Breast epithelium (tissue), 4 donors: ENCODE measurements at regions not wholly inside any gene's neighbourhood (a gene's known extent, or its start where the extent isn't known, plus 50 kb on each side); places are given as distances from the start of the nearest gene placed in this dataset.

ENCODE experiments used
- DNase-seq, 2 donors: peaks; one replicate each; pipeline ENCODE4 v3.0.0-alpha.2; 2019; ENCODE audit warnings: low spot score in 2 of 2
- H3K27ac ChIP-seq, 2 donors: fragments of 200-600 bp; sonication (generic) in 1 of 2; one replicate each; pipeline ENCODE4 v1.5.1; 2016 to 2019; ENCODE audit warnings: mild to moderate bottlenecking in 1 of 2
- H3K27me3 ChIP-seq, 2 donors: fragments of 200-600 bp; sonication (generic) in 1 of 2; one replicate each; pipeline versions ENCODE4 v1.5.1 to v1.6.0; 2017 to 2019; ENCODE audit warnings: control low read depth in 1 of 2, mild to moderate bottlenecking in 1 of 2
- H3K36me3 ChIP-seq: fragments of 200-600 bp; one replicate; pipeline ENCODE4 v1.5.1; 2019
- H3K4me1 ChIP-seq, 2 donors: fragments of 200-600 bp; sonication (generic); one replicate each; pipeline ENCODE4 v1.5.1; 2016 to 2019; ENCODE audit warnings: control low read depth in 1 of 2
- H3K4me3 ChIP-seq, 3 donors: fragments of 200-600 bp; sonication (generic); 1 replicate in 2 of 3; 2 replicates in 1 of 3; pipeline ENCODE4 v1.5.1; 2016 to 2019; ENCODE audit warnings: mild to moderate bottlenecking in 3 of 3, moderate library complexity in 2 of 3
- H3K9me3 ChIP-seq, 2 donors: fragments of 200-600 bp; sonication (generic) in 1 of 2; one replicate each; pipeline ENCODE4 v1.5.1; 2016 to 2019; ENCODE audit warnings: control low read depth in 1 of 2
- POLR2A ChIP-seq: fragments of 450-650 bp; IDR thresholded peaks from one replicate; pipeline ENCODE4 v1.6.1; 2016; ENCODE audit warnings: antibody characterized with exemption, mild to moderate bottlenecking, moderate library complexity
- POLR2AphosphoS5 ChIP-seq, 3 donors: sonication (generic); formaldehyde crosslinking; IDR thresholded peaks; one replicate each; pipeline ENCODE4 v1.6.1; 2017; ENCODE audit warnings: antibody characterized with exemption in 3 of 3
- intact Hi-C: fragments of 100-400 bp; cut with DNase I; formaldehyde crosslinking; loops from one replicate; pipeline ENCODE4 v1.15.1; 2023; ENCODE audit warnings: low total_unique reads
- TF ChIP-seq, protein P1 (sequence below), 3 donors: fragments of 450-650 bp; IDR thresholded peaks; one replicate each; pipeline ENCODE4 v1.5.1; 2016 to 2017; ENCODE audit warnings: antibody characterized with exemption in 3 of 3, mild to moderate bottlenecking in 3 of 3, moderate library complexity in 3 of 3

DNA sequence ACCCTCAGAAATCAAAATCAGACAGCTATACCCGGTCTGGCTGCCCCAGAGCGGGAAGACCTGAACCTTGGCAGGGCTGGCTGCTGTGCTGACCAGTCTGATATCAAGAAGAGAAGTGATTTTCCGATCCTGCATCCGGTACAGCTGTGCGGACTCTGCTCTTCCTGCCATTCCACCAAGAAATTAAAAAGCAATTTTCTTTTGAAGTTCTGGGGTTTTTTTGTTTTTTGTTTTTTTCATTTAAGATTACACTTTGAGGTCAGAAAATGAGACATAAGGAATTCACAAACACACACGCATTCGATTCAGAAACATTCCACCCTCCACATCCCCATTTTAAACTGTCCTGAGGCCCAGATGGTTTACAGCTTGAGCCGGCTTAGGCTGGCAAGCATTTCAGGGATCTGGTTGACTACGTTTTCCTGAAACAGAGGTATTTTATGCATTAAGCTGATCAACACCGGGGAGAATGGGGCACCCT lies 156.5 kb downstream of the COL6A3 start:
- no peaks in the 10 kb centered on the region for H3K9me3 ChIP-seq
- intact Hi-C loops: no loop called here
- peak overlapping the region; percentile 65 to 94 for H3K27ac ChIP-seq
- no peaks in the 10 kb centered on the region for H3K36me3 ChIP-seq
- peaks cover 0 to 3% of the 10 kb centered on the region in 2 donors for H3K4me1 ChIP-seq
- no peak for TF ChIP-seq POLR2A
- no peak for TF ChIP-seq POLR2AphosphoS5 (IDR thresholded peaks at IDR 0.05)
- TF ChIP-seq, protein P1, sequence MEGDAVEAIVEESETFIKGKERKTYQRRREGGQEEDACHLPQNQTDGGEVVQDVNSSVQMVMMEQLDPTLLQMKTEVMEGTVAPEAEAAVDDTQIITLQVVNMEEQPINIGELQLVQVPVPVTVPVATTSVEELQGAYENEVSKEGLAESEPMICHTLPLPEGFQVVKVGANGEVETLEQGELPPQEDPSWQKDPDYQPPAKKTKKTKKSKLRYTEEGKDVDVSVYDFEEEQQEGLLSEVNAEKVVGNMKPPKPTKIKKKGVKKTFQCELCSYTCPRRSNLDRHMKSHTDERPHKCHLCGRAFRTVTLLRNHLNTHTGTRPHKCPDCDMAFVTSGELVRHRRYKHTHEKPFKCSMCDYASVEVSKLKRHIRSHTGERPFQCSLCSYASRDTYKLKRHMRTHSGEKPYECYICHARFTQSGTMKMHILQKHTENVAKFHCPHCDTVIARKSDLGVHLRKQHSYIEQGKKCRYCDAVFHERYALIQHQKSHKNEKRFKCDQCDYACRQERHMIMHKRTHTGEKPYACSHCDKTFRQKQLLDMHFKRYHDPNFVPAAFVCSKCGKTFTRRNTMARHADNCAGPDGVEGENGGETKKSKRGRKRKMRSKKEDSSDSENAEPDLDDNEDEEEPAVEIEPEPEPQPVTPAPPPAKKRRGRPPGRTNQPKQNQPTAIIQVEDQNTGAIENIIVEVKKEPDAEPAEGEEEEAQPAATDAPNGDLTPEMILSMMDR (IDR thresholded peaks at IDR 0.05): no peak
- no peaks in the 10 kb centered on the region for H3K27me3 ChIP-seq
- H3K4me3 ChIP-seq: no peak overlapping the region
- no peak for DNase-seq

DNA sequence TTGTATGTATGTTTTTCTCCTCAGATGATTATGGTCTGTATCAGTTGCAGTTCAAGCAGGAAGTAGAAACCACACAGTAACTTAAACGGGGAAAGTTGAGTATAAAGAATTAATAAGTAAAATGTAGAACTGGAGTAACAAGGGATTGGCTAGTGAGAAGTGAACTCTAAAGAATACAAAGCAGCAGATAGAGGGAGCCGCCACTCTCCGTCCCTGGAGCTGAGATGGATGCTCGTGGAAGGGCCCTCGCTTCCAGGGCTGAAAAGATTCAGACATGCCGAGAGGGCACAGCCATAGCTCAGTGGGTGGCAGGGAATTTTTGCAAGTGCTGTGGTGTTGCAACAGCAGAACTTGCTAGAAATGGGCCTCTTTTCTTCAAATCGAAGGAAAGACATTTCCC lies 155.8 kb downstream of the COL6A3 start:
- DNase-seq: no peak
- Histone ChIP-seq H3K9me3 (no peaks in the 10 kb centered on the region), H3K27me3 (no peaks in the 10 kb centered on the region), H3K4me1 (peaks cover 0 to 3% of the 10 kb centered on the region in 2 donors), H3K27ac (no peak overlapping the region), H3K4me3 (no peak overlapping the region), H3K36me3 (no peaks in the 10 kb centered on the region)
- intact Hi-C loops: no loop called here
- TF ChIP-seq, protein P1 (IDR thresholded peaks at IDR 0.05): no peak
- TF ChIP-seq POLR2A (no peak), POLR2AphosphoS5 (IDR thresholded peaks at IDR 0.05) (no peak)

DNA sequence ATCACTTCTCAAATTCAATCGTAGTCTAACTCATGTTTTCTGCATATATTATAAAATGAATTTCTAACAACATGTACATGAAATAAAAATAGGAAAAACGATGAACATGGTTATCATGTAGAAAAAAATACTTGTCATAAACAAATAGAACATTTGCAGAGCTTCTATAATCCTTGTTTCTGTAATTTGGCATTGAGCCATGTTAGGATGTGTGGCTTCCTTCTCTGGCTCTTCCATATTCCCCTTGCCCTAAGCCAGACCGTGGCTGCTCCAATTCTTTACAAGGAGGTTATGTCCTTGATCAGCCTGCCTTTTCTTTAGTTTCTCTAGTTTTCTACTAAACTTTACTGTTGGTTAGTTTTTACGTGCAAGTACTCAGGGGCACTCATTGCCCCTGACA lies 155.3 kb downstream of the COL6A3 start:
- H3K27ac ChIP-seq: no peak overlapping the region
- TF ChIP-seq POLR2A (no peak), POLR2AphosphoS5 (IDR thresholded peaks at IDR 0.05) (no peak)
- TF ChIP-seq, protein P1 (IDR thresholded peaks at IDR 0.05): no peak
- no peak for DNase-seq
- no peak overlapping the region for H3K4me3 ChIP-seq
- no peaks in the 10 kb centered on the region for H3K9me3 ChIP-seq
- H3K27me3 ChIP-seq: no peaks in the 10 kb centered on the region
- H3K4me1 ChIP-seq: peaks cover 0 to 3% of the 10 kb centered on the region in 2 donors
- intact Hi-C loops: no loop called here
- no peaks in the 10 kb centered on the region for H3K36me3 ChIP-seq

DNA sequence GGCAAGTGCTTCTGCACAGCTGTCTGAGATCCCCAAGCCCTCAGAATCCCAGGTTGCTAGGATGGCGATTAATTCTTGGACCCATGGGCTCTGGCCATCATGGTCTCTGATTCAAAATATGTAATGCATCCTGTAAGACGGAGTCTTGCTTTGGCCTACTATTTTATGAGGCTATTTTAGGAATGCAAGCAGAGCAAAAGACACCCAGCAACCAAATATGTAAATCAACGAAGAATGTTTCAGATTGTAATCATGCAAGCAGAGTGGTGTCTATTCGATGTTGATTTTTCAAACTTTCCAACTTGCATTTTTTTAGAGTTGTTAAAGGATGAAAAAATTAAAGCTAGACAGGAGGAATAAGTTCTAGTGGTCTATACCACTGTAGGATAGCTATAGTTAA lies 154.8 kb downstream of the COL6A3 start:
- Histone ChIP-seq H3K4me1 (peaks cover 0 to 3% of the 10 kb centered on the region in 2 donors), H3K36me3 (no peaks in the 10 kb centered on the region), H3K4me3 (no peak overlapping the region), H3K27me3 (no peaks in the 10 kb centered on the region), H3K27ac (no peak overlapping the region), H3K9me3 (no peaks in the 10 kb centered on the region)
- DNase-seq: no peak
- intact Hi-C loops: no loop called here
- TF ChIP-seq POLR2A: no peak

DNA sequence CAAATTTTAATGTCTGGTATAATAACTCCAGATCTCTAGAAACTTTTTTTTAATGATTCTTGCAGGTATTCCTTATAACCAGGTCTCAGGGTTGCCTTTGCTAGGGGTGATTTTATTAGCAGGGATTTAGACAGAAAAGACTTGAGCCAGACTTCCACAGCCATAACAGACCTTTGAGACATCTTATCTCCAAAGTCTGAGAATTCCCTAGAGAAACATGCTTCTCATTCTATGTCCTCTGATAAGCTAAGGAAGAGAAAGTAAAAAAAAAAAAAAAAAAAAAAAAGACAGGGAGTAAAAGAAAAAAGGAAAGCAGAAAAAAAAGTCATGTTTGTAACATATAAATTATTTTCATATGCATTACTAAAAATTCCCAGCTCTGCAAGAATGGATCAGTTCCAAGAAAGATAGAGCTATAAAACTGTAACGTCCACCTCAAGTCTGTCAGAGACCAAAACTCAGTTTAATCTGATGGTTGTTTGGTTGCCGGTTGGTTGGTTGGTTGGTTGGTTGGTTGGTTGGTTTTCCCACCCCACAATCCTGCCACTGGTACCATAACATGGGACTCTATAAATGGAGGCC lies 153.8 kb downstream of the COL6A3 start:
- DNase-seq: no peak
- Histone ChIP-seq H3K4me3 (no peak overlapping the region), H3K4me1 (peaks cover 0 to 3% of the 10 kb centered on the region in 2 donors), H3K27me3 (no peaks in the 10 kb centered on the region), H3K9me3 (no peaks in the 10 kb centered on the region), H3K27ac (no peak overlapping the region), H3K36me3 (no peaks in the 10 kb centered on the region)
- intact Hi-C loops: no loop called here
- TF ChIP-seq, protein P1 (IDR thresholded peaks at IDR 0.05): no peak
- TF ChIP-seq POLR2AphosphoS5 (IDR thresholded peaks at IDR 0.05) (no peak), POLR2A (no peak)

DNA sequence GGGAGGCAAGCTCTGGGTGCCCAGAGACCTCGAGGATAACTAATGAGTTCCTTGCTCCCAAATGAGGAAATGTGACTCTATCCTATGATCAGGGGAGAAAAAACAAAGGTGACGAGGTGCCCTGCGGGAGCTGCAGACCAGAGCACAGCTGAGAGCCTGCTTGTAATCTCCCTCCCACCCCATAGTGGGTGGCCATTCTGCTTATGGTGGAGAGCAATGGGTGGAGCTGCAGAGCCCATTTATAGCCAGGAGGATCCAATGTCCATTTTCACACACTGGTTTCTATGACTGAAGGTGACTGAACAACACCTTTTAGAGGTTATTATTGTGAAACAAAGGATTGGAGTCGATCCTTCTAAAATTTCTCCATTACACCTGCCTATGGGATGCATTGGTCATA lies 153.3 kb downstream of the COL6A3 start:
- DNase-seq: no peak
- Histone ChIP-seq H3K36me3 (no peaks in the 10 kb centered on the region), H3K27ac (no peak overlapping the region), H3K9me3 (no peaks in the 10 kb centered on the region), H3K27me3 (no peaks in the 10 kb centered on the region), H3K4me1 (peaks cover 0 to 3% of the 10 kb centered on the region in 2 donors), H3K4me3 (no peak overlapping the region)
- TF ChIP-seq POLR2A (no peak), POLR2AphosphoS5 (IDR thresholded peaks at IDR 0.05) (no peak)
- TF ChIP-seq, protein P1 (IDR thresholded peaks at IDR 0.05): no peak
- intact Hi-C loops: no loop called here
